A172 (cell line): ENCODE measurements at regions not wholly inside any gene's neighbourhood (a gene's known extent, or its start where the extent isn't known, plus 50 kb on each side); places are given as distances from the start of the nearest gene placed in this dataset.
"Not testable (repeated sequence)": the region's sequence is repeated elsewhere in the genome, so short reads cannot be mapped to it uniquely, and the experiment has no call there.

Source experiments
- DNase-seq: peaks from one replicate; pipeline ENCODE4 v3.0.0-alpha.2; 2015; ENCODE audit warnings: low spot score

DNA sequence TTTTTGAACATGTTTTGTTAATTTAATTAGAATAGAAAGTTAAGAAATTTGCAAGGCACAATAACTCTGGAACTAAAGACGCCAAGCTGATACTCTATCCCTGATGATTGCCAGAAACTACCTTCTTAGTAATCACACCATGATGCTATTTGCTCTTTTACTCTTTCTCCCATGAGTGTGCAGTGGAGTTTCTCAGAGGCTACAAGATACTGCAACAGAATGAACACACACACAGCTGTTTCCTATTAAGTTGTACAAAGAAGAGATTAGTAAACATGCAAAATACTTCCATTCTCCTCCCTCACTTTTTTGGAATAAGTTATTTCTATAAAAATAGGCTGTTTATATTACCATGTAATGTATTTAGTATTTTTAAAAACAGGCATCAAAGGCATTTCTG is 1367.5 kb downstream of the AACS start:
- no peak for DNase-seq

DNA sequence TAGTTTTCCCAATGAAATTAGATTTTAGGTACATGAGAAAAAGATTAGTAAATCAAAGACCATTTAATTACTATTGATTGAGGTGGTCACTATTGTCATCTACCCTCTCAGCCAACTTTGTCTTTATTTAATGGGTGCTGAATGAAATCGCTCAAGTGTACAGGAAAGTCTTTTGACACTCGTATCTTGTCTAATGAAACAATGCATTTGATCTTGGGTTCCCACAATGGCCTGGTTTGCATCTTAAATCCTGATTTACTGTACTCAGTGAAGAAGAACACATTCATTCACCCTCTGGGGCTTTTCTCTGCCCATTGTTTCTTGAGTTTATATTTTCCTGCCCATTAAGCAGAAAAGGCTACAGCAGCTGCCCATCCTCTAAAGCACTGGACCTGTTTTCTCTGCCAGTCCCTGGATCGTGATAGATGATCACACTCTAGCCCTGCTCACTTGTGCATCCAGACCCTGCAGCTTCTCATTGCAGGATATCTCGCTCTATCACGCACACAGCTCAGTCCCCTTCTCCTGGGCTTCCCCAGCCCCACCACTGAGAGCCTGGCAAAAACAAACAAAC is 1369.3 kb downstream of the AACS start:
- DNase-seq = no peak

DNA sequence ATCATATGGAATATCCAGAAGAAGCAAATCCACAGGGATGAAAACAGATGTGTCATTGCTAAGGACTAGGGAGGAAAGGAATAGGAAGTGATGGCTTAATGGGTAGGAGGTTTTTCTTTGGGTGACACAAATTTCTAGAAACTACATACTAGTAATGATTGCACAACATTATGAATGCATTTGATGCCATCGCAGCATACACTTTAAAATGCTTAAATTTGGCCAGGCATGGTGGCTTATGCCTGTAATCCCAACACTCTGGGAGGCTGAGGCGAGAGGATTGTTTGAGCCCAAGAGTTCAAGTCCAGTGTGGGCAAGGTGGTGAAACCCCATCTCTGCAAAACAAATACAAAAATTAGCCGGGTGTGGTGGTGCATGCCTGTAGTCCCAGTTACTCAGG is 1370.8 kb downstream of the AACS start:
- DNase-seq = no peak

DNA sequence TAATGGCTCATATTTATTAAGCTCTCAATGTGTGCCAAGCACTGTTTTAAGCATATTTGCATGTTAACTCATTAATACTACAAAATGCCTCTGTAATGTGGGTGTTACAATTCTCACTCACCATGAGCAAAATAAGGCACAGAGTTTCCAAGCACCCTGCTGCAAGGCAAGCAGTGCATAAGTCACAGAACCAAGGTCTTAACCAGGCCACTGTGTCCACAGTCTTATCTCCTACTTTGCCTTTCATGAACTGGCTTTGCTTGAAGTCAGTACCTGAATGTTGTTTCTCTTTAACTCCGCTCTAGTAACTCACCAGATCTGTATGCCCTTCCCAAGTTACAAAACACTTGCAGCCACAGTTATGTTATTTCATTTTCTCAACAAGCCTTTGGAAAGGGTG is 1372.7 kb downstream of the AACS start:
- DNase-seq = no peak

DNA sequence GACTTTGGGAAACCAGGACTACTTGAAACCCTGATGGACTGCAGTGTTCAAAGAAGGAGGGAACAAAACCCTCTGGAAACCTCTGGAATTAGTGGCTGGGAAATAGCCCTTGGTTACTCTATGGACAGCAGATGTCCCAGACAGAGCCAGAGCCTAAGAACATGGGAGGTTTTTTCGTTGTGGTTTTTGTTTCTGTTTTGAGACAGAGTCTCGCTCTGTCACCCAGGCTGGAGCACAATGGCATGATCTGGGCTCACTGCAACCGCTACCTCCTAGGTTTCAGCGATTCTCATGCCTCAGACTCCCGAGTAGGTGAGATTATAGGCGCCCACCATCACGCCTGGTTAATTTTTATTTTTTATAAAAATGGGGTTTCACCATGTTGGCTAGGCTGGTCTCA is 1378.7 kb downstream of the AACS start:
- no peak for DNase-seq

DNA sequence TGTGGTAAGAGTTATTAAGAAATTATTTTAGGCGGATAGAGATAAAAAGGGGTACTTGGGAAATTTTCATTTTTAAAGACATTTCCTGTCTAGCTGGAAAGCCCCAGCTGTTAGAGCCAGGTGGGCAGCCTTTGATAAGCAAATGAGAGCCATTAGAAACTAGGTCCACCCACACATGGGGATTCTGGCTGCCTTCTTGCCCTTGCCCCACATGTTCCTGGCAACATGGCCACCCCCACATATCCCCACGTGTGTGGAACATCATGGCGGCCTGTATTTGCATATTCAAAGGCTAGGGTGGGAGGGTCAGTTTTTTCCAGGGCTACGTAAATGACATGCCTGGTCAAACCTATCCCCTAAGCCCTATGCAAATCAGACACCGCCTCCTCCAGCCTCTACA is 1382.1 kb downstream of the AACS start:
- no peak for DNase-seq

DNA sequence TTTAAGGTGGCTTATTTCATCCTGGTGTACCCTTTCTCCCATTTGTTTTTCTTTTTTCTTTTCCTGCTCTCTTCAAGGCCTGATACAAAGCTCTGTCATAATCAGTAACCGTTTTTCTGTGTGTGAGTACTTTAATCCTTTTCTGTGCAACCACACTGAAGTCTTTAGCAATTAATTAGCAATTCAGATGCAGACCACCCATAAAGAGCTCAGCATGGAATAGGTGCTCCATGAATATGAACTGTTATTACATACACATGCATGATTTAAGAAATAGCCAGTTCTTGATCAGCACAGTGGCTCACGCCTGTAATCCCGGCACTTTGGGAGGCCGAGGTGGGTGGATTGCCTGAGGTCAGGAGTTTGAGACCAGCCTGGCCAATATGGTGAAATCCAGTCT is 1386.6 kb downstream of the AACS start:
- DNase-seq = no peak

DNA sequence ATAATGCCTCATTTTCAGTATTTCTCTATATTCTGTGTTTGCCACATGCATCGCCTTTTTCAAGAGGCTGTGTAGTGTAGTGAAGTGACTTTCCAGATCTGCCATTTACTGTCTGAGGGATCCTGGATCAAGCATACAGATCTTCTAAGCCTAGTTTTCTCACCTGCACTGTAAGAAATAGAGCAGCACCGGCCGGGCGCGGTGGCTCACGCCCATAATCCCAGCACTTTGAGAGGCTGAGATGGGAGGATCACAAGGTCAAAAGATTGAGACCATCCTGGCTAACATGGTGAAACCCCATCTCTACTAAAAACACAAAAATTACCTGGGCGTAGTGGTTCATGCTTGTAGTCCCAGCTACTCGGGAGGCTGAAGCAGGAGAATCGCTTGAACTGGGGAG is 1387.5 kb downstream of the AACS start:
- DNase-seq = not testable (repeated sequence)

DNA sequence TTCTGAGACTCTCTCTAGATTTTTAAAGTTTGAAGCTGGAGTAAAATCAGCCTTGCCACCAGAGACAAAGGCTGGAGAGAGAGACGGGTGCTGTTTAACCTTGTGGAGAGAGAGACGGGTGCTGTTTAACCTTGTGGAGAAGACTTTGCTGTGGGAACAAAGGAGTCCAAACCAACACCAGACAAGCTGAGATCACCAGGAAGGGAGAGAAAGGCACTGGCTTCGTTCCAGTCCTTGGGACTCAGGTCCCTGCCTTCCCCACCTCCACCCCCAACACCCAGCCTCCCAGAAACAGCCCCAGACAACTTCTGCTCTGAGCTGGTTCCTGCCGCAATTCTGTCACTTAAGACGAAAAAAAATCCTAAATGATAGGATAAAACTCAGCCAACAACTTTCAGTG is 1389.3 kb downstream of the AACS start:
- DNase-seq = no peak

DNA sequence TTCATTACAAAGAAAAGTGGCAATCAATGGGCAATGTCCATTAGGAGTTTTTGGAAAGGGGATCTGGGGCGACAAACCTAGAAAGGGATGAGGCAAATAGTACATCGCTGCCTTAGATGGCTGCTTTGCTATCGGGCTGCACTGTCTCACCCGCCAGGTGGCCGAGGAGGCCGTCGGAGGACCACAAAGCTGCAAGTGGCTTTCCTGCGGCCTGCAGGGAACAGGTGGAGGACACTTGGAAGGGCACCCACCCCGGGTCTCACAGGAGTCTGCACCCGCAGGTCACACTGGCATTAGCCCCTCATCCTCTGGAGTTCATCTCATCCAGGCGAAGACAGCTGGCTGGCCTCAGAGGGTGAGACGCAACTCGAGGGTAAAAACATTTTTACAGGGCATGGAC is 1392.5 kb downstream of the AACS start:
- no peak for DNase-seq

DNA sequence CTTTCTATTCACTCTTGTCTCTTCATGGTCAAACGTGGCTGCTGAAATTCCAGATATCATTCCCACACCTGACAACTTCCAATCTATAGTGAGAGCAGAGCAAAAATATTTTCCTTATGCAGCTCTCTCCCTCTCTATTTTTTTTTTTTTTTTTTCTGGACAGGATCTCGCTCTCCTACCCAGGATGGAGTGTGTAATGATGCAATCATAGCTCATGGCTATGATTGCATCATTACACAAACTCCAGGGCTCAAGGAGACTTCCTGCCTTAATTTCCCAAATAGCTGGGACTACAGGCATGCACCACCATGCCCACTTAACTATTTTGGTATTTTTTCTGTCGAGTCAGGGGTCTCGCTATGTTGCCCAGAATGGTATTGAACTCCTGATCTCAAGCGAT is 1398.9 kb downstream of the AACS start:
- DNase-seq = no peak

DNA sequence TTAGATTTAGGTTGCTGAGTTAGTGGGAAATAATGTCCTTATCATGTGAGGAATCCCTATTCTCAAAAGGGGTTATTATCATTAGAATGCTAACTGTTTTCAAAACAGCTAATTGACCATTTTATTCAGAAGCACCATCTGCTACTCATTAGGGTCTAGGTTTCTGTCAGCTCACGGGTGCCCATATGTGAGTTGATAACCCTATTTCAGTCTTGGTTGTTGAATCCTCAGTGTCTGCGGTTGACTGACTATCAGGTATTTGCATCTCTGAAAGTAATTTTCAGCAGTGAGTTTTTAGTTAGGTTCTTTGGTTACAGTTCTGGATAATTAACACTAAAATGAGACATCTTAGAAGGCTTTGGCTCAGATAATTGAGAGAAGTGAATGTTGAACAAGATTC is 1404.0 kb downstream of the AACS start:
- DNase-seq = no peak

DNA sequence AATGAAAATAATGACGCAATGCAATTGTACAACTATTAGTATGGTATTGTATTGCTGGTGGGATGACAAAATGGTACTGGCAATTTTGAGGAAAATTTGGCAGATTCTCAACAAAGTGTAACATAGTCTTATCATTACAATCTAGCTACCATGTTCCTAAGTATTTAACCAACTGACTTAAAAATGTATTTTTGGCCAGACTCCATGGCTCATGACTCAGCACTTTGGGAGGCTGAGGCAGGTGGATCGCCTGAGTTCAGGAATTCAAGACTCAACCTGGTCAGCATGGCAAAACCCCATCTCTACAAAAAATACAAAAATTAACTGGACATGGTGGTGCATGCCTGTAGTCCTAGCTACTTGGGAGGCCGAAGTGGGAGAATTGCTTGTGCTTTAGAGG is 1409.5 kb downstream of the AACS start:
- no peak for DNase-seq

DNA sequence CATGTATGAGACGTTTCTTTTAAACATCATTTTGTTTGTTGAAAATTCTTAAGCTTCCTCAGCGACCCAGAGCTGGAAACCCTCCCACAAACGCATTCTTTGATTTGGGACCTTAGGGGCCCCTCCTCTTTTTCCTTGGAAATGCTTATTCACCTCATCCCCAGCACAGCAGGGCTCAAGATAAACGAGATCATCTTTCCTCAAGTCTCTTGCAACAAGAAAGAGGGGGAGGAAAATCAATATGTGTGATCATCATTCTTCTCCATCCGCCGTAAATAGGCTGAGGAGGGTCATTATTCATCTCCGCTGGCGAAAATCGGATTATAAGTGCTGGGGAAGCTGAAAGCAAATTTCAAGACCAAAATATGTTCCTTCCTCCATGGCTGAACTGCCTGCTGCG is 1415.2 kb downstream of the AACS start:
- DNase-seq = no peak

DNA sequence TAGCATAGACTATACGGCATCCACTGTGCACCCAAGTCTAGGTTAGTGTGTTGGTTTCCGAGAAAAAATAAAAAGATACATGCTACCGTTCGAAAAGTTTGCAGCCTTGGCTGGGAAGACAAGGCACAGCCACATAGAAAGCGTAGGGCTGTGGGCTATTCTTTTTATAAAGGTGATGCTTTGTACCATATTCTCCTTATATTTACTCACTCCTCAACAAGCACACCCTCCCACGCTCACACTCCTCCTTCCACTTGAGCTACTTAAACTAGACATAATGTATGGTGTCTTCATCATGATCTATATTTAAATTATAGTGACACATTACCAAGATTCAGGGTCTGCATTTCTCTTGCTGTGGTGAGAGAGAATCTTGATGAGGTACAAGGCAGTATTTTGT is 1416.5 kb downstream of the AACS start:
- no peak for DNase-seq

DNA sequence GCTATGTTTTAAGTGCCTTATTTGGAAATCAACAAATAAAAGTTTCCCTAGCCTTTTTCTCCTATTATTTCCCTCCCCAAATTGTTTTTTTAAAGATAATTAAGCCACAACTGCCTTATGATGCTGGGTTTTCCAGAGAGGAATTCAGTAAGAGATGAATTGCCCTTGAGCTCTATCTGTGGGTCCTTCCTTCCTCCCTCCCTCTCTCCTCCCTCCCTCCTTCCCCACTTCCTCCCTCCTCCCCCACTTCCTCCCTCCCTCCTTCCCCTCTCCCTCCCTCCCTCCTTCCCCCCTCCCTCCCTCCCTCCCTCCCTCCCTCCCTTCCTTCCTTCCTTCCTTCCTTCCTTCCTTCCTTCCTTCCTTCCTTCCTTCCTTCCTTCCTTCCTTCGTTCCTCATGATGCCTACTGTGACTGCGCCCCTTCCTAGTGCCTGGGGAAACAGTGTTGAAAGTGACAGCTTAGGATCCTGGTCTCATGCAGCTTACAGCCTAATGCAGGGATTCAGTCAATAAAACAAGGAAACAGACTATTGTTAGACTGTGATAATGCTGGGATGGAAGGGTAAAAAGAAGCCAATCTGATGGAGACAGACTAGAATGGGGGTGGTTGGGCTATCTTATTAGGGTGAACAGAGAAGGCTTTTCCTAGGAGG is 1417.1 kb downstream of the AACS start:
- DNase-seq = no peak

DNA sequence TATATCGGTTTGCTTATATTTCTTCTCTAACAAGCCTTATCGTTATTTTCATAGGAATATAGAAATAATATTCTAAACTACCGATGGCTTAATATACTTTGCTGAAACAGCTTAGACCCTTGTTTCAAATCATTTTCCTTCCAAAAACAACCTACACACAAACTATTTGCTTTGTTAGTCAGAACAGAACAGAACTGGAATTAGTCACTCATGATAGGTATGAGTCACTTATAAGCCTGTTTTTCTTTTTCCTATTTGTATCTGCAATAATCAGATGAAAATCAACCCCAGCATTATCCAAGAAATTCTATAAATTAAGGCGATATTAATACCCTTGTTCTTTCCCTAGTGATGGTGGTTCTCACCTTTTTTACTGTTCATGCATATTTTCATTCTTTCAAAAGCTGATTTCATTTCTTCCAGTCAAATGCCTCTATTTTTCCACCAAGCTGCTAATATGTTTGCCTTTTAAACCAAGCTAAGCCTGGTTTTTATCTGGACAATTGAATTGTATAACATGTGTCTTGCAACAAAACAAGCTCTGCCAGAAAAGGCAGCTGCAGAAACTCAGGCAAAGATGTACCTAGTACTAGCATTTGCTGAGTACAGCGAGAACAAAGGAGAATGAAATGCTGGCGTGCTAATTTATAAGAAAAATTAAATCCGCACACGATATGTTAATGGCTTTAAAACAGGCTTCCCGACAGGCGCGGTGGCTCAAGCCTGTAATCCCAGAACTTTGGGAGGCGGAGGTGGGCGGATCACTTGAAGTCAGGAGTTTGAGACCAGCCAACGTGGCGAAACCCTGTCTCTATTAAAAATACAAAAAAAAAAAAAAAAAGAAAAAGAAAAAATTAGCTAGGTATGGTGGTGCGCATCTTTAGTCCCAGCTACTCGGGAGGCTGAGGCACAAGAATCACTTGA is 1418.2 kb downstream of the AACS start:
- DNase-seq = peak; percentile 41

DNA sequence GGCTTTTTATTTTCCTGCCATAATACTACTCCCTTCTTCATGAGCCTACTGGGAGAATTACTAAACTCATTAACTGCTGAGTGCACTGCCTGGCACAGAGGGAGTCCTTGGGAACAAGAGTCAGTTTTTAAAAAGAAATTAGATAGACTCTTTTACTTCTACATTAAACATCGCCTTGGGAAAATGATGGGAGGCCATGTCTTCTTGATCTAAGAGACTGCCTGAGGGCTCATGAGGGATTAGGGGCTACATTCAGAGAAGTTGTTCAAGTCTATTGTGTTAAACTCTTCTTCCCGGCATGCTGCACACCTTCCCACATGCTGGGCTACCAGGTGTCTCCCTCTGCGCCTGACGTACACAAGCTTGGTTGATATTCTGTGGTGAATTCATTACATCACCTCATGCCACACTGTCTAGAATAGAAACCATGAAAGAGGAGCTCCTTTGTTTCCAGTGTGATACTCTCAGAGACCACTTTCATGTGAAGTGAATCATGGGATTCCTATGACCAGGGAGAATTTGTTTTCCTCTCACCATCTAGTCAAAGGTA is 1422.3 kb downstream of the AACS start:
- DNase-seq = no peak

DNA sequence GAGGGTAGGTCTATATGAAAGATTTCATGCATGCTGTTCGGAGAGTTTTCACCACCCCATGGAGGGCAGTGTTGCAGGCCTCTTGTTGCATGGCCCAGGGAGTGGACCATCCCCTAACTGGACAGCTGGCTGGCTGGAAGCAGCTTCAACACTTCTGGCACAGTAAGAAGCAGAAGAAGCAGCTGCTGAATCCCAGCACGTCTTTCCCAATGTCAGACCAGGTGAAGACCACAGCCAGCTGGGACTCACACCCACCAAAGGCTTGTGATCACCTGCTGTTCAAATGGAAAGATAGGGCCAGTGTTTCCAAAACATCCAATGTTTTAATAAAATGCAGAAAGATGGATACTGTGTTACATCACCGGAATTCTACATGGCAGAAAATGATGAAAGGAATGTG is 1423.6 kb downstream of the AACS start:
- no peak for DNase-seq

DNA sequence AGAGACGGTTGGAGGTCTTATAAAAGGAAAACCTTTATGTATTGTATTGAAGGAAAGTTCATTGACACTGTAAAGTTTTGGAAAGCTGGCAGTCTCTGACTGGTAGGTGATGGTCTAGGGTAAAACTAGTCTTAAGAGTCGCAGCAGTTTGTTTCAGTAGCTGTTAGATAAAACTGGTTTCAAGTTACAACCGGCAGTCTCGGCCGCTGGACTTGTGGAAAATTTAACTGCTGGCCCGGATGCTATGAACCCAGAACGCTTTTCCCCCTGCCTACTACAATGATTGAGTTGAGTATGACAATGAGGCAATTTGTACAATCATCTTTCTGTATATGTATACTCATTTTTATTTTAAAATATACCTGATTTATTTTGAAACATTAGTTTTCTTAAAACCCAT is 1426.9 kb downstream of the AACS start:
- no peak for DNase-seq

DNA sequence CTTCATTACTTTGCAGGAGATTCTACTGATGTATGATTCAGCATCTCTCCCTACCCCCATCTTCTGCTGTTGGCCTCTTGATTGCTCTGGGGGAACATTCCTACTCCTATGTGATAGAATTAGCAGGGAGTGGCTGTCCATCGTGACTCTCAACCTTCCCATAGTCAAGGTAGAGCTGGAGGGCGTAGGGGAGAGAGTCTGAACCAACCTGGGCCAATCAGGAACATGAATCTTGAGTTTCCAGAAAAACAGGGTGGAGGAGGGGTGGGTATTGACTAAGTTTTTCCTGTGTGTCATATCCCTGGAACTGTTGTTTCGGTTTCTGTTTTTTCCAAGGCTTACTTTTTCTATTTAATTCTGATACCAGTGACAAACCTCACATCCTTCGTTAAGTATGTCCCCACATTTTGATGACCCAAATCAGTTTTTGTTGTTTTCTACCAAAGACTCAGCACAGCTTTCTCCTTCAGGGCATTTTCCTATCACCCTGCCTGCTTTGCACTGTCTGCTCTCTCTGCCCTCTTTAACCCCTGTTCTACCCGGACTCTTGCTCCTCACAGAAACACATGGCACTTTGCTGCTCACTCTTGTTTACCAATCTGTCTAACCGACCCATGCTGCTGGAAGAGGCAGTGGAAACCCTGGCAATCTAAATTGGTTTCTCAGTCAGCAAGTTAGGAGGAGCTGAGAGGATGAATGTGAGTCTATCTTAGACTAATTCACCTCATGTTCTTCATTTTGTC is 1428.3 kb downstream of the AACS start:
- DNase-seq = peak; percentile 32

DNA sequence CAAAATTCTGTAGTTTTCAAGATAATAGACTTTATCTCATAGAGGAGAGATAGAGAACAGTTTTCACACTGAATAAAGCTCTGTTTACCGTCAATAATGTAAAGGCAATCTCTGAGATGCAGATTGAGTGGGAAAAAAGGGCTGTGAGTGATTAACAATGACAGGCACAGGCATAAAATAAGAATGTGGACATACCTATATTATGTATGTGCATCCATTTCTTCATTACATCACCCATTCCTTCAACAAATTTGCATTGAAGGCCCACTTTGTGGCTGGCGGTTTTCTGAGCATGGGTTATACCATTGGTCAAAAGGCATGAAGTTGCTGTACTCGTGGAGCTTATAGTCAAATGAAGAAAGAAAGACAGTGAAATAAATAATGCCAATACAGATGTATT is 1431.0 kb downstream of the AACS start:
- no peak for DNase-seq
